Endodermal cell (in vitro differentiated cells): ENCODE measurements at regions not wholly inside any gene's neighbourhood (a gene's known extent, or its start where the extent isn't known, plus 50 kb on each side); places are given as distances from the start of the nearest gene placed in this dataset.
"Not testable (repeated sequence)": the region's sequence is repeated elsewhere in the genome, so short reads cannot be mapped to it uniquely, and the experiment has no call there.

ENCODE experiments used
- DNase-seq: peaks from one replicate; pipeline ENCODE4 v3.0.0-alpha.2; 2017
- H3K27ac ChIP-seq: 2 replicates; pipeline ENCODE4 v1.5.1; 2013; ENCODE audit warnings: mild to moderate bottlenecking, low read depth, low read length, moderate library complexity
- H3K27me3 ChIP-seq: 2 replicates; pipeline ENCODE4 v1.6.1; 2013; ENCODE audit warnings: mild to moderate bottlenecking, low read length, moderate library complexity; ENCODE audit not compliant: insufficient read depth, control insufficient read depth, poor library complexity, severe bottlenecking
- H3K36me3 ChIP-seq: 2 replicates; pipeline ENCODE4 v1.7.0; 2013; ENCODE audit warnings: mild to moderate bottlenecking, low read length, moderate library complexity; ENCODE audit not compliant: control insufficient read depth, insufficient read depth
- H3K4me1 ChIP-seq: one replicate; pipeline ENCODE4 v1.7.0; 2013; ENCODE audit warnings: low read length; ENCODE audit not compliant: control insufficient read depth, insufficient read depth
- H3K4me3 ChIP-seq: 2 replicates; pipeline ENCODE4 v1.5.1; 2013; ENCODE audit warnings: mild to moderate bottlenecking, low read length, moderate library complexity
- H3K9ac ChIP-seq: 2 replicates; pipeline ENCODE4 v1.6.1; 2013; ENCODE audit warnings: mild to moderate bottlenecking, low read length, moderate library complexity; ENCODE audit not compliant: poor library complexity, severe bottlenecking; ENCODE audit errors: extremely low read depth
- H3K9me3 ChIP-seq: 2 replicates; pipeline ENCODE4 v1.6.1; 2013; ENCODE audit warnings: mild to moderate bottlenecking, low read length, moderate library complexity; ENCODE audit not compliant: control insufficient read depth
- H3K27ac Mint-ChIP-seq: 2 replicates; pipeline ENCODE4 v1.8.0; 2020; ENCODE audit warnings: mixed read lengths
- H3K27me3 Mint-ChIP-seq: 2 replicates; pipeline ENCODE4 v1.8.0; 2021; ENCODE audit warnings: mild to moderate bottlenecking, mixed read lengths; ENCODE audit not compliant: insufficient read depth
- H3K36me3 Mint-ChIP-seq: 2 replicates; pipeline ENCODE4 v1.8.0; 2020; ENCODE audit warnings: low read depth, mixed read lengths
- H3K4me1 Mint-ChIP-seq: 2 replicates; pipeline ENCODE4 v1.8.0; 2020; ENCODE audit warnings: mixed read lengths
- H3K4me3 Mint-ChIP-seq: 2 replicates; pipeline ENCODE4 v1.8.0; 2020; ENCODE audit warnings: mild to moderate bottlenecking, moderate library complexity, mixed read lengths
- H3K9me3 Mint-ChIP-seq: 2 replicates; pipeline ENCODE4 v1.8.0; 2020; ENCODE audit warnings: mild to moderate bottlenecking, mixed read lengths
- CTCF ChIP-seq: fragments of 200-600 bp; sonication (generic); conservative IDR thresholded peaks from 2 replicates; pipeline ENCODE4 v1.5.0; 2021; ENCODE audit warnings: antibody characterized with exemption, mild to moderate bottlenecking
- WGBS, 2 experiments: methylation state at CpG; one replicate each; pipeline versions ENCODE4 v1.1.5 to v1.1.7; 2013; ENCODE audit warnings: missing lambda C conversion rate in 2 of 2, mixed read lengths in 1 of 2; ENCODE audit not compliant: insufficient coverage in 1 of 2, insufficient read length in 1 of 2; 5-methylcytosine and 5-hydroxymethylcytosine counted together

DNA sequence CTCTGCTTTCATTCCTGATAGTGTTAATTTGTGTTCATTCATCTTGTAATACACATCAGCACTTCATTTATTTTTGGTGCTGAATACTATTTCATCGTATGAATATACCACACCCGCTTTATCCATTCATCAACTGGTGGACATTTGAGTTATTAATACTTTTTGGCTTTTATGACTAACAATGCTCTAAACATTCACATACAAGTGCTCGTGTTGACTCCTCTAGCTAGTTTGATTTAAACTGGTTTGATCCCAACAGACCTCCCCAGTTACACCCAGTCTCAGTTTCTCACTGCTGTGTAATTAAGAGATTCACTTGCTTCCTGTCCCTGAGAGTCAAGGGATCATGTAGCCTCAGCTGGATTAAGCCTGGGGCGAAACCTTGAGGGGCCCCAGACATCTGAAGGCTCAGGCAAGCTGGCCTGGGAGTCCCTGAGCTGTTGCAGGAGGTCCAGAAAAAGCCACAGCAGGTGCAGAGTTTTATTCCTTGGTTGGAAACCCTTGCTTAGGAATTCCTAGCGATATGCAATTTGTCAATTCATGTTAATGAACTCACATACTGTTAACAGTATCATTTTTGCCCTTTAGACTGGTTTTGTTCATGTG, 52.8 kb upstream of the CLDN24 start:
- Histone ChIP-seq H3K9me3 (peaks cover 46% of the 10 kb centered on the region), H3K9ac (no peak overlapping the region), H3K4me1 (no peaks in the 10 kb centered on the region), H3K27me3 (no peaks in the 10 kb centered on the region), H3K36me3 (no peaks in the 10 kb centered on the region), H3K27ac (no peak overlapping the region), H3K4me3 (no peak overlapping the region)
- DNase-seq = no peak
- WGBS, 2 experiments = 60 to 76% methylated on average over 3 to 5 of the region's 5 CpGs
- Mint-ChIP-seq H3K4me1 (no peaks in the 10 kb centered on the region), H3K36me3 (peaks cover 13% of the 10 kb centered on the region), H3K27me3 (no peaks in the 10 kb centered on the region), H3K9me3 (peaks cover 64% of the 10 kb centered on the region), H3K4me3 (no peak overlapping the region), H3K27ac (no peak overlapping the region)
- TF ChIP-seq CTCF = no peak

- peaks cover 13% of the 10 kb centered on the region for H3K36me3 Mint-ChIP-seq
- peaks cover 1% of the 10 kb centered on the region for H3K27me3 Mint-ChIP-seq
- H3K36me3 ChIP-seq = no peaks in the 10 kb centered on the region
- no peaks in the 10 kb centered on the region for H3K4me1 ChIP-seq
- no peak overlapping the region for H3K27ac Mint-ChIP-seq
- no peaks in the 10 kb centered on the region for H3K4me1 Mint-ChIP-seq
- no peaks in the 10 kb centered on the region for H3K27me3 ChIP-seq
- no peak overlapping the region for H3K27ac ChIP-seq
- H3K9ac ChIP-seq = no peak overlapping the region
- 79 to 95% methylated on average over 4 to 19 of the region's 21 CpGs for WGBS, 2 experiments
- no peak for TF ChIP-seq CTCF
- H3K4me3 ChIP-seq = no peak overlapping the region
- H3K9me3 Mint-ChIP-seq = peaks cover 72% of the 10 kb centered on the region
- no peak for DNase-seq
- H3K4me3 Mint-ChIP-seq = no peak overlapping the region
- H3K9me3 ChIP-seq = peaks cover 59% of the 10 kb centered on the region
Measured at GRCh38 chr4:183376381-183376780, 54.2 kb upstream of the CLDN24 start.

- H3K4me1 Mint-ChIP-seq = no peaks in the 10 kb centered on the region
- peaks cover 13% of the 10 kb centered on the region for H3K36me3 Mint-ChIP-seq
- peaks cover 1% of the 10 kb centered on the region for H3K27me3 Mint-ChIP-seq
- WGBS, 2 experiments = 94 to 95% methylated on average over 5 of the region's 5 CpGs
- no peaks in the 10 kb centered on the region for H3K4me1 ChIP-seq
- H3K27me3 ChIP-seq = no peaks in the 10 kb centered on the region
- H3K27ac ChIP-seq = no peak overlapping the region
- TF ChIP-seq CTCF = no peak
- H3K9me3 Mint-ChIP-seq = peaks cover 64% of the 10 kb centered on the region
- DNase-seq = no peak
- no peak overlapping the region for H3K4me3 Mint-ChIP-seq
- no peak overlapping the region for H3K27ac Mint-ChIP-seq
- no peaks in the 10 kb centered on the region for H3K36me3 ChIP-seq
- H3K4me3 ChIP-seq = no peak overlapping the region
- H3K9ac ChIP-seq = no peak overlapping the region
- H3K9me3 ChIP-seq = peaks cover 64% of the 10 kb centered on the region
Measured at GRCh38 chr4:183377491-183377890, 55.3 kb upstream of the CLDN24 start.

- peaks cover 62% of the 10 kb centered on the region for H3K9me3 Mint-ChIP-seq
- not testable (repeated sequence) for H3K4me1 Mint-ChIP-seq
- WGBS, 2 experiments = 73 to 77% methylated on average over 6 to 7 of the region's 7 CpGs
Measured at GRCh38 chr4:183378347-183378746, 56.1 kb upstream of the CLDN24 start.

More at GRCh38 chr4:183378347-183378746, 56.1 kb upstream of the CLDN24 start:
- peaks cover 10% of the 10 kb centered on the region for H3K36me3 Mint-ChIP-seq
- not testable (repeated sequence) for H3K4me3 ChIP-seq, DNase-seq, H3K4me1 ChIP-seq, H3K36me3 ChIP-seq, H3K9ac ChIP-seq, H3K27ac Mint-ChIP-seq, H3K27ac ChIP-seq, H3K27me3 ChIP-seq, H3K4me3 Mint-ChIP-seq, H3K27me3 Mint-ChIP-seq
- H3K9me3 ChIP-seq = peaks cover 64% of the 10 kb centered on the region
